ENCODE measurements at regions not wholly inside any gene's neighbourhood (a gene's known extent, or its start where the extent isn't known, plus 50 kb on each side); places are given as distances from the start of the nearest gene placed in this dataset.

DNA sequence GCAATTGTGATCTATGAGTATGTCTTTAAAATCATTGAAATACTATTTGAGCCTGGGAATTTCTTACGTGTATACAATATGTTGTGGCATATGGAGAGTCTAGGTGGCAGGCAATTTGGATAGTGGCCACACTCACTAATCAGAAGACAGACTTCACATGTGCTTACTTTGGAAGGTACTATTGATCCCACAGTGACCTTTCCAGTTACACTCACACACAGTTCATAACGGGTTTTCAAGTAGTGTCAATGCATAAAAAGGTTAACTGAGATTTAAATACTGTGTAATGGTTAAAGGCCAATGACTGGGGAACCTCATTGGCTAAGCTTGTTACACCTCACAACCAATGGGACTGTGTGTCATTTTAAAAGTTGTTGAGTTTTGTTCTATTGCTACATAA, 783.2 kb downstream of the RPA4 start:
- Mint-ChIP-seq H3K36me3 (ENCODE audit: insufficient read depth in 2 of 2) (no peaks in the 10 kb centered on the region), H3K4me1 (ENCODE audit: low read depth) (no peaks in the 10 kb centered on the region), H3K9me3 (no peaks in the 10 kb centered on the region), H3K27me3 (ENCODE audit: low read depth) (peaks cover 56% of the 10 kb centered on the region), H3K4me3 (no peak overlapping the region), H3K27ac (no peak overlapping the region)
- no peak for DNase-seq
- ATAC-seq (replicated peaks in 1 of 2), result no peak

DNA sequence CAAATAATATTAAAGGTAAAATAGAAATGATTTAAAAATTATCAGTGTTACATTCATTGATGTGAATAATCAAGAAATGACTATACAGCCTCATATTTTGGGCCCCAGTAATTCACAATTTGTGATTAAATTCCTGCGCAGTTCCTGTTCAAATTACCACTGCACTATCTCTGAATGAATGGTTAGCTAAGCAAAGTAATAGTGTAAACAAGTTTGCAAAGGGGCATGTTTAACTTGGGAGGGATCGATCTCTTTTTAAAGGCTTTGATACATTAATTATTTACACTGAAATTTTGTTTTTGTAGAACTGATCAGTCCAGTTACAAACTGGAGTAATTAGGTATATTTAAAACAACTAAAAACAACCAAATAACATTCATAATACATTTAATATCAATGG, 784.4 kb downstream of the RPA4 start:
- no peak for DNase-seq
- Mint-ChIP-seq H3K27ac (no peak overlapping the region), H3K9me3 (no peaks in the 10 kb centered on the region), H3K36me3 (ENCODE audit: insufficient read depth in 2 of 2) (no peaks in the 10 kb centered on the region), H3K27me3 (ENCODE audit: low read depth) (peaks cover 47% of the 10 kb centered on the region), H3K4me3 (no peak overlapping the region), H3K4me1 (ENCODE audit: low read depth) (no peaks in the 10 kb centered on the region)
- no peak for ATAC-seq (replicated peaks in 1 of 2)

DNA sequence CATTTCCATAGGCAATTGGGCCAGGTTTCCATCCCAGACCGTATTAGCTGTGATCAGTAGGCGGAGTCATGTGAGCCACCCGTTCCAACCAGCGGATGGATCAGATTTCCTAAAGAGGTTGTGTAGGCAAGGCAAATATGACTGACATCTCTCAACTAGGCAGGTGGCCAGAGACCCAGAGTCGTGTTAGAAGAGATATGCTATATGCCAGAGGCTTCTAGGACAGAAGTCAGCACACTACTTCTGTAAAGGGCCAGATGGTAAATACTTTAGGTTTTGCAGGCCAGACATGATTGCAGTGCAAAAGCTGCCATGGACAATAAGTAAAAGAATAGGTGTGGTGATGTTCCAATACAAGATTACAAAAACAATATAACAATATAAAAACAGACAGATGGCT, 788.4 kb downstream of the RPA4 start:
- DNase-seq, result no peak
- Mint-ChIP-seq H3K4me1 (ENCODE audit: low read depth) (no peaks in the 10 kb centered on the region), H3K27ac (no peak overlapping the region), H3K9me3 (no peaks in the 10 kb centered on the region), H3K27me3 (ENCODE audit: low read depth) (peaks cover 43% of the 10 kb centered on the region), H3K4me3 (no peak overlapping the region), H3K36me3 (ENCODE audit: insufficient read depth in 2 of 2) (no peaks in the 10 kb centered on the region)
- no peak for ATAC-seq (replicated peaks in 1 of 2)

DNA sequence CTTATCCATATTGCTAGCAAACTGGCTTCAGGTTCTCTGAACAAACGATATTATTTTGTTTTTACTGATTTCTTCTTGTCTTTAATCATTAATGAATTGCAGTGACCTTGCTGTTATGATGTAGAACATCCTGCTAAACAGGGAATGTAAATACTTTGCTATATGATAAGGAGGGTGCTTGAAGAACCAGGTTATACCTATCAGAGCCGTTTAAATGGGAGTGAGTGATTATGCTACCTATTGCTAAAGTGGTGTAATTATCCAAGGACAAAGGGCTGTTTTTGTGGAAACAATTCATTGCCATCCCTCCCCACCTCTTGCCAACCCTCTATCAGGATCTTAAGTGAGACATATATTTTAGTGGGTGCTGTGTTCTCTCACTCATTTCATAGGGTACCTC, 788.9 kb downstream of the RPA4 start:
- H3K27ac Mint-ChIP-seq, result no peak overlapping the region
- ATAC-seq (replicated peaks in 1 of 2) (no peak), DNase-seq (no peak)
- no peaks in the 10 kb centered on the region for H3K9me3 Mint-ChIP-seq
- no peaks in the 10 kb centered on the region for H3K36me3 Mint-ChIP-seq (ENCODE audit: insufficient read depth in 2 of 2)
- H3K4me1 Mint-ChIP-seq (ENCODE audit: low read depth), result no peaks in the 10 kb centered on the region
- H3K27me3 Mint-ChIP-seq (ENCODE audit: low read depth), result peaks cover 42% of the 10 kb centered on the region
- no peak overlapping the region for H3K4me3 Mint-ChIP-seq

DNA sequence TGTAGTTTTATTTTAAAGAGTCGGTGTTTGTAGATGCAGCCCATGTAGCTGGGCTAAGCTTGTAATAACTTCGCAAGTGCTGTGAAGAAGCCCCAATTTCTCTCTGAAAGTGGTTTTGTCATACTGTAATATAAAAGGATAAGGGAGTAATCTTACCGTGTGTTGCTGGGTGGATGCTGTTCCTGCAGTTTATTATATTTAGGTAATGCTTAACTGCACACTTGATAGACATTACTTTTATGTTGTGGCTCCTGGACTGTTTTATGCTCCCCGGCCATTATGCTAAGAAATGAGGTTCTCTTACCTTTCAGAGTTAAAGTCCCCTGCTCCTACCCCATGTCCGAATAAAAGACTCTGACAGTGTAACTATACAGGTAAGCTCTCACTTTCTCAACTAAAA, 789.4 kb downstream of the RPA4 start:
- DNase-seq, result no peak
- Mint-ChIP-seq H3K4me3 (no peak overlapping the region), H3K27me3 (ENCODE audit: low read depth) (peaks cover 42% of the 10 kb centered on the region), H3K9me3 (no peaks in the 10 kb centered on the region), H3K4me1 (ENCODE audit: low read depth) (no peaks in the 10 kb centered on the region), H3K36me3 (ENCODE audit: insufficient read depth in 2 of 2) (no peaks in the 10 kb centered on the region), H3K27ac (no peak overlapping the region)
- ATAC-seq (replicated peaks in 1 of 2), result no peak

DNA sequence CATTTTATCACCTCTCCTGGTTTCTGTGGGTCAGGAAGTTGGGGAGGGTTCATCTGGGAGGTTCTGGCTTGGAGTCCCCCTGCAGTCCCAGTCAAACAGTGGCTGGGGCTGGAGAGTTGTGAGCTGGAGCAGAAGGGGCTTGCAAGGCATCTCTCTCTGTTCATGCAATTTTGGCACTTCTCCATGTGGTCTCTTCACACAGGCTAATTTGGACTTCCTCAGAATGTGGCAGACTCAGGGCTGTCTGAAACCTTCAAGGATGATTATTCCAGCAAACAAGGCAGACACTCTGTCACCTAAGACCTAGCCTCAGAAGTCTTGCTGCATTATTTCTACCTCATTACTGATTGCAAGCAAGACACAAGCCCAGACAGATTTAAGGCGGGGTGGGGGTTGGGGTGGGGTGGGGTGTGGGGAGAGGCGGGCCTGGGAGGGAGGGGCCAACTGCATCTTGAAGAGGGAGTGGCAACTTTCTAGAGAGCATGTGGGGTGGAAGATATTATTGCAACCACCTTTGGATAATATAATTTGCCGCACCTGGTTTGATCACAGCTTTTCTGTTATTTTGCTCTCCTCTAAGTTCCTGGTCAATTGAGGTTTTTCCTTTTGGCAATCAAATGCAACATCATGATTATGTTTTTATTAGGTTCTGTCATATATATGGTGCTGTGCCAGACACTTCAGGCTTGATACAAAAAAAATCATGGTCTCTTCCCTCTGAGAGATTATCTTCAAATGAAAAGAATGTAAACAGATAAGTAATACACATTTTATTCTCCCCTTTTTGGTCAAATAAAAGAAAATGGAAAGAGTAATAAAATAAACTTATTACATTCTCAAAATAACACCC, 799.5 kb downstream of the RPA4 start:
- no peak overlapping the region for H3K27ac Mint-ChIP-seq
- no peaks in the 10 kb centered on the region for H3K36me3 Mint-ChIP-seq (ENCODE audit: insufficient read depth in 2 of 2)
- H3K4me3 Mint-ChIP-seq, result no peak overlapping the region
- no peaks in the 10 kb centered on the region for H3K9me3 Mint-ChIP-seq
- H3K4me1 Mint-ChIP-seq (ENCODE audit: low read depth), result no peaks in the 10 kb centered on the region
- DNase-seq (no peak), ATAC-seq (replicated peaks in 1 of 2) (no peak)
- peaks cover 25% of the 10 kb centered on the region for H3K27me3 Mint-ChIP-seq (ENCODE audit: low read depth)

DNA sequence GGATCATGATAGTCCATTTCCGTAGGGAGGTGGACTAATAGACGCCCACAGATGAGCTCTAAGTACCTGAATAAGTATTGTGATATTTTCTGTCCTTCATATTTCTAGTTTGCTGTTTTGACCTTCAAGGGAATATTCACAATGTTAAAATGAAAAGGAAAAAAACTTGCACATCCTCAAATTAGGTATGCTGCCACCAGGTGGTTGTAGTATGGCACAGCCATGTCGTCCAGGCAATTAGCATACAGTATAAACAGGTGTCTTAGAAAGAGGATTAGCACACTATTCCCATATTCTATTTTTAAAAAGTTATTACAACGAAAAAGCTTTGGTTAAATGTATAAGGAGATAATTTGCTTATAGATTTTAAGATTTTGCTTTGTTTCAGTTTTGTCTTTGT, 802.0 kb downstream of the RPA4 start:
- Mint-ChIP-seq H3K4me3 (no peak overlapping the region), H3K9me3 (no peaks in the 10 kb centered on the region), H3K27ac (no peak overlapping the region), H3K27me3 (ENCODE audit: low read depth) (peaks cover 32% of the 10 kb centered on the region), H3K36me3 (ENCODE audit: insufficient read depth in 2 of 2) (no peaks in the 10 kb centered on the region), H3K4me1 (ENCODE audit: low read depth) (no peaks in the 10 kb centered on the region)
- DNase-seq (peak; percentile 1 to 11), ATAC-seq (replicated peaks in 1 of 2) (no peak)

DNA sequence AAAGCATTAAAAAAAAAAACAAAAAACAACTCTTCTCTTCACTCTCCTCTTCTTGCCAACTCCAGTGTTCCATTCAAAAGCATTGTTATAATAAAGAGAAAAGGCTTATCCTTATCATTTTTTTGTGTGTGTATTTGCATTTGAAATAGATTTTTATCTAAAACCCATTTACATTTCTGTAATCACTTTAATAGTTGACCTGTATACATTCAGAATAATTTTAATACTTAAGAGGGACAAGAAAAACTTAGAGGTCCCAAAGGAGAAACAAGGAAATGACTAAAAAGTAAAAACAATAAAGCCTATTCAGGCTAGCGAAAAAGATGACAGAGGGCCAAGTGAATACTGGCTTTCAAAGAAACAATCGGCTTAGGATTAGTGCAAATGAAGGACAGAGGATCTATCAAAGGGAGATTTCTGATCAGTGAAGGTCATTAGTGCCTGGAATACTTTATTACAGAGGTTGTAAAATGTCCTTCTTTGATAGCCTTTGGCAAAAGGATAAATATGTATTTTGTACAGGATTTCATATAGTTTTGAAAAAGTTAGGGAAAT, 808.3 kb downstream of the RPA4 start:
- DNase-seq, result no peak
- Mint-ChIP-seq H3K27ac (no peak overlapping the region), H3K4me3 (no peak overlapping the region), H3K9me3 (no peaks in the 10 kb centered on the region), H3K4me1 (ENCODE audit: low read depth) (no peaks in the 10 kb centered on the region), H3K36me3 (ENCODE audit: insufficient read depth in 2 of 2) (no peaks in the 10 kb centered on the region), H3K27me3 (ENCODE audit: low read depth) (peaks cover 47% of the 10 kb centered on the region)
- ATAC-seq (replicated peaks in 1 of 2), result no peak

DNA sequence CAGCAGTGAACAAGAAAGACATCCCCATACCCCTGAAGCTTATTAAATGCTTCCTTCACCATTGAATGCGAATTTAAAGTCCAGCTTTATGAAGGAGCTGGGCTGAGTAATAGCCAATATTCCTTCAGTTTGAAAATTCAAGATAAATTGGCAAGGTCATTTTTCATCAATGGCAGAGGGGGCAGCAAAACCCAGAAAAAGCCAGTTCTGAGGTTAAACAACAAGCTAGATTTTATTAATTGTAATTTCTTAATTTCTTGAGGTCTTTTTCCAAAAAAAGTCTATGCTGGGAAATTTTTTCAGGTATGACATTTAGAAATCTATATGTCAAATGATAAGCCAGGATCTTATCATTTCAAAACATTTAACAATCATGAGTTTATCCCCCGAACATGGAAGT, 808.9 kb downstream of the RPA4 start:
- DNase-seq (no peak), ATAC-seq (replicated peaks in 1 of 2) (no peak)
- Mint-ChIP-seq H3K27ac (no peak overlapping the region), H3K4me1 (ENCODE audit: low read depth) (no peaks in the 10 kb centered on the region), H3K4me3 (no peak overlapping the region), H3K9me3 (no peaks in the 10 kb centered on the region), H3K27me3 (ENCODE audit: low read depth) (peaks cover 44% of the 10 kb centered on the region), H3K36me3 (ENCODE audit: insufficient read depth in 2 of 2) (no peaks in the 10 kb centered on the region)

DNA sequence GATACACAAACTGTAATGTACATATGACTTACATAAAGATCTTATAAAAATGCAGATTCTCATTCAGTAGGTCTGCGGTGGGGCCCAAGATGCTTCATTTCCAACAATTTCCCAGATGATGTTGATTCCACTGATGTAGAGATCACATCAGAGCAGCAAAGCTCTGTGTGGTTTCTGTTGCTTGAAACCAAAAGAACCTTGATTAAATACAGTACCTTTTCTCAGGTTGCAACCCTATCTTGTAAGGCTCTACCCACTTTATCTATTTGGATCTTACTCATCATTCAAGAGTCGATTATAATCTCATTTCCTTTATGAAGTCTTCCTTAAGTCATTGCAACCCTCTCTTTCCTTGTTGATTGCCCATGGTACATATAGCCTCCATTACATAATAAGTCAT, 816.8 kb downstream of the RPA4 start:
- peaks cover 7% of the 10 kb centered on the region for H3K4me1 Mint-ChIP-seq (ENCODE audit: low read depth)
- H3K9me3 Mint-ChIP-seq, result no peaks in the 10 kb centered on the region
- H3K36me3 Mint-ChIP-seq (ENCODE audit: insufficient read depth in 2 of 2), result no peaks in the 10 kb centered on the region
- H3K4me3 Mint-ChIP-seq, result no peak overlapping the region
- ATAC-seq (replicated peaks in 1 of 2) (peak; percentile 36 to 67), DNase-seq (no peak)
- H3K27ac Mint-ChIP-seq, result no peak overlapping the region
- H3K27me3 Mint-ChIP-seq (ENCODE audit: low read depth), result peaks cover 24% of the 10 kb centered on the region

DNA sequence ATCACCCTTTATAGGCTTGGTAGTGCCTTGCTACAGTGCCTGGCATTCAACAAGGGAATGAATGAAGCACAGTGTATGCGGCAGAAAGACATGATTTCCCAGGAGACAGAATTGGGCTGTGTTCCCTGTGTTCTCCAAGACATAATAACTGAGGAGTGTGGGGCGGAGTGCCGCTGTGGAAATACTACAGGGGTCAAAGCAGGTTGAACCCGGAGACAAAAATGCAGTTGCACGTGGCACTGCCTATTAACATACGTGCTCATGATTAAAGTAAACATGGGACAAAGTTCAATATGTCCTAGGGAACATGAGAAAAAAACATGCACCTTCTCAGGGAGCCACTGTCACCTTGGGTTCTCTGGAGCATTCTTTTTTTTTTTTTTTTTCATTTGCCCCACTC, 820.8 kb downstream of the RPA4 start:
- Mint-ChIP-seq H3K27me3 (ENCODE audit: low read depth) (peaks cover 10% of the 10 kb centered on the region), H3K9me3 (no peaks in the 10 kb centered on the region), H3K27ac (no peak overlapping the region), H3K4me1 (ENCODE audit: low read depth) (peaks cover 7% of the 10 kb centered on the region), H3K36me3 (ENCODE audit: insufficient read depth in 2 of 2) (no peaks in the 10 kb centered on the region), H3K4me3 (no peak overlapping the region)
- DNase-seq, result no peak
- ATAC-seq (replicated peaks in 1 of 2), result no peak

DNA sequence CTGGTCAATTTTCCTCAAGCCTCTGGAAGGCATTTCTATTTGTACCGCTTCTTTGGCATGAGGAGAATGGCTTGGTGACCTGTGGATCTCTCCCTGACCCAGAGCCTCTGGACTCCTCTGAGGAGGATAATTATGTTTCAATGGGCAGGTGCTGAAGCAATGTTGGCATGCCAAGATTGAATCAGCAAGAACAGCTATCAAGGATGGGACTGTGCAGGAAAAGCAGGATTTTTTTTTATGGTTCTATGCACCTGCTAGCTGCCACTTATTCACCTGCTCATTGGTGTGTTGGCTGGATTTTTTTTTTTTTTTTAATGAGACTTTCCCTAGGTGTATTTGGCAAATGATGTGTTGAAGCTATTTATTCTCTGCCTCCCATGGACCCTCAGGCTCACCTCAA, 821.2 kb downstream of the RPA4 start:
- Mint-ChIP-seq H3K27ac (no peak overlapping the region), H3K27me3 (ENCODE audit: low read depth) (peaks cover 12% of the 10 kb centered on the region), H3K4me1 (ENCODE audit: low read depth) (peaks cover 7% of the 10 kb centered on the region), H3K9me3 (no peaks in the 10 kb centered on the region), H3K4me3 (no peak overlapping the region), H3K36me3 (ENCODE audit: insufficient read depth in 2 of 2) (no peaks in the 10 kb centered on the region)
- no peak for DNase-seq
- no peak for ATAC-seq (replicated peaks in 1 of 2)

DNA sequence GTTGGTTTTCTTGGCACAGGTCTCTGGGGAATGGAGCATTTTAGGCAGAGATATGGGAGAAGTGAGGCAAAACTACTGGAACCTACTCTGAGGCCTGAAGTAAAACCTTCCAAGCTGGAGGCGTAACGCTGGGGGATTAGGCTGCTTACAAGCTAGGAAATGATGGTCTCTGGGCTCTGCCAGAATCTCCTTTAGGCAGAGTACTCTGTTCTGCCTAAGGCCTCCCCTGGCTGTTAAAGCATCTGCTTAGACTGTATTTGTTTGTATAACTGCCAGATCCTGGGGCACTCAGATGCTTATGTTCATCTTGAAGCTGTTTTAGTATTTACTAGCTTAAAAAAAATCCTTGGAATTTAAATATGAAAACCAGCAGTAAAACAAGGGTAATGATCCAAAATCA, 822.2 kb downstream of the RPA4 start:
- Mint-ChIP-seq H3K36me3 (ENCODE audit: insufficient read depth in 2 of 2) (no peaks in the 10 kb centered on the region), H3K4me1 (ENCODE audit: low read depth) (no peaks in the 10 kb centered on the region), H3K27ac (no peak overlapping the region), H3K27me3 (ENCODE audit: low read depth) (peaks cover 9% of the 10 kb centered on the region), H3K4me3 (no peak overlapping the region), H3K9me3 (no peaks in the 10 kb centered on the region)
- DNase-seq (no peak), ATAC-seq (replicated peaks in 1 of 2) (no peak)

DNA sequence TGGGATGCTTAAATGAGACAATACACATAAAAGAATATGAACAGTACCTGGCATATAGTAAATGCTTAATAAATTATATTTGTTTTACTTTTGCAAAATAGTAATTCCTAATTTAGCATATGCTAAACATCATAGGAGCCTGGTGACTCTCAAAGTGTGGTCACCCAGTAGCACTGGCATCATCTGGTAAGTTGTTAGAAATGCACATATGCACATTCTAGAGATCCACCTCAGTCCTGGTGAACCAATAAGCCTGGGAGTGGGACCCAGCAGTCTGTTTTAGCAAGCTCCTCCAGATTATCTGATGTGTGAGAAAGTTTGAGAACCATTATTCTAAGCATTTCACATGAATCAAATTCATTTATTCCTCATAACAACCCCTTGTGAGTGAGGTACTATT, 830.4 kb downstream of the RPA4 start:
- peaks cover 25% of the 10 kb centered on the region for H3K27me3 Mint-ChIP-seq (ENCODE audit: low read depth)
- H3K9me3 Mint-ChIP-seq, result no peaks in the 10 kb centered on the region
- no peaks in the 10 kb centered on the region for H3K36me3 Mint-ChIP-seq (ENCODE audit: insufficient read depth in 2 of 2)
- ATAC-seq (replicated peaks in 1 of 2) (no peak), DNase-seq (no peak)
- no peaks in the 10 kb centered on the region for H3K4me1 Mint-ChIP-seq (ENCODE audit: low read depth)
- H3K4me3 Mint-ChIP-seq, result no peak overlapping the region
- H3K27ac Mint-ChIP-seq, result no peak overlapping the region

All from activated T-cell treated with anti-CD3 and anti-CD28 coated beads, Interleukin-2, amount 50 U/mL, for 72 hours (primary cell).